OCI-LY7 (cell line): ENCODE measurements at regions not wholly inside any gene's neighbourhood (a gene's known extent, or its start where the extent isn't known, plus 50 kb on each side); places are given as distances from the start of the nearest gene placed in this dataset.
"Not testable (repeated sequence)": the region's sequence is repeated elsewhere in the genome, so short reads cannot be mapped to it uniquely, and the experiment has no call there.

Experiments
- BruUV-seq: library from RNA; stranded (reverse); fragments of 400-500 nt; replicated peaks from 2 replicates; lab custom pipeline; 2021; lab: Mats Ljungman, UMichigan
- CTCF ChIA-PET: fragments of 300-600 bp; sonication (Branson Sonifier 250); formaldehyde crosslinking; loops from one replicate; lab custom pipeline; 2022; ENCODE audit warnings: antibody characterized with exemption; ENCODE audit not compliant: unreplicated experiment; lab: Charles Lee
- POLR2A ChIA-PET: fragments of 300-600 bp; sonication (Branson Sonifier 250); formaldehyde crosslinking; loops from one replicate; lab custom pipeline; 2022; ENCODE audit warnings: antibody characterized with exemption; lab: Charles Lee
- DNase-seq: peaks from one replicate; pipeline ENCODE4 v3.0.0-alpha.2; 2015; ENCODE audit warnings: low spot score
- H2AFZ ChIP-seq: fragments of 200-600 bp; sonication (generic), shearing (Covaris generic); 2 replicates; pipeline ENCODE4 v1.6.1; 2014; ENCODE audit warnings: mild to moderate bottlenecking, antibody characterized with exemption, low read length, moderate library complexity
- H3K27ac ChIP-seq: fragments of 200-600 bp; sonication (generic); 2 replicates; pipeline ENCODE4 v1.5.1; 2014; ENCODE audit warnings: mixed run types, low read depth, mild to moderate bottlenecking, moderate library complexity, low read length, inconsistent platforms; ENCODE audit not compliant: poor library complexity, severe bottlenecking
- H3K36me3 ChIP-seq: fragments of 200-600 bp; sonication (generic); 2 replicates; pipeline ENCODE4 v1.6.1; 2014; ENCODE audit warnings: mild to moderate bottlenecking, antibody characterized with exemption, low read length, moderate library complexity, mixed read lengths; ENCODE audit not compliant: insufficient read depth
- H3K4me1 ChIP-seq: fragments of 200-600 bp; sonication (generic); 2 replicates; pipeline ENCODE4 v1.5.1; 2014; ENCODE audit warnings: mild to moderate bottlenecking, low read length; ENCODE audit not compliant: insufficient read depth, poor library complexity, severe bottlenecking
- H3K4me2 ChIP-seq: fragments of 200-600 bp; sonication (generic); 2 replicates; pipeline ENCODE4 v1.6.1; 2014; ENCODE audit warnings: mild to moderate bottlenecking, low read length
- H3K4me3 ChIP-seq: fragments of 200-600 bp; sonication (generic); 2 replicates; pipeline ENCODE4 v1.5.1; 2014; ENCODE audit warnings: mild to moderate bottlenecking, low read depth, low read length; ENCODE audit not compliant: poor library complexity, severe bottlenecking
- H3K79me2 ChIP-seq: fragments of 200-600 bp; sonication (generic); 2 replicates; pipeline ENCODE4 v1.6.1; 2016; ENCODE audit warnings: low read depth, mild to moderate bottlenecking, low read length, moderate library complexity, mixed read lengths; ENCODE audit not compliant: insufficient read depth
- H3K9me2 ChIP-seq: fragments of 200-600 bp; sonication (generic); 2 replicates; pipeline ENCODE4 v1.6.1; 2016; ENCODE audit warnings: mild to moderate bottlenecking, low read length, mixed read lengths; ENCODE audit not compliant: insufficient read depth
- H3K9me3 ChIP-seq: fragments of 200-600 bp; sonication (generic); 2 replicates; pipeline ENCODE4 v1.6.1; 2014; ENCODE audit warnings: mild to moderate bottlenecking, mixed run types, low read length, mixed read lengths
- H4K20me1 ChIP-seq: fragments of 200-600 bp; sonication (generic); 2 replicates; pipeline ENCODE4 v1.6.1; 2014; ENCODE audit warnings: mild to moderate bottlenecking, antibody characterized with exemption, low read length, moderate library complexity, mixed read lengths; ENCODE audit not compliant: insufficient read depth
- intact Hi-C: fragments of 100-400 bp; cut with micrococcal nuclease; formaldehyde crosslinking; loops from one replicate; pipeline ENCODE4 v1.10.0; 2022; ENCODE audit not compliant: unreplicated experiment

DNA sequence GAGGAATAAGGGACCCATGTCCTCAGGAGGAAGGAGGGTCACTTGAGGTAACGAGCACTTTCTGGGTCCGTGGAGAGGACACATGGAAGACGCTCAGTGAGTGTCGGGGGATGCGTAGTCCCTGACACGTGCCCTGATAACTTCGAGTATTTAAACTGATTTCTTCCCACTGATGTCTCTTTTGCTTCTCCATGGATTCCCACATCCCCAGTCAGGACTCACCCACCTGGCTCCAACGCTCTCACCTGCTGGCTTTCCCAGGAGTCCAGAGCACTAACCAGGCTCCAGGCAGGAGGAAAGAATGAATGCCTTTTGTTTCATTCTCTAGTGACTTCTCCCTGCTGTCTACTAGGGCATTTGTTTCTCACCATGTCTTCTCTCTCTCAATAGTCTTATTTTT lies 81.2 kb upstream of the NBPF11 start:
- BruUV-seq, H3K4me1 ChIP-seq, H3K79me2 ChIP-seq, POLR2A ChIA-PET, H3K4me2 ChIP-seq, H3K36me3 ChIP-seq, H4K20me1 ChIP-seq, CTCF ChIA-PET, intact Hi-C loops, H3K9me2 ChIP-seq, H3K27ac ChIP-seq, H3K4me3 ChIP-seq, DNase-seq, H2AFZ ChIP-seq, H3K9me3 ChIP-seq: not testable (repeated sequence)

DNA sequence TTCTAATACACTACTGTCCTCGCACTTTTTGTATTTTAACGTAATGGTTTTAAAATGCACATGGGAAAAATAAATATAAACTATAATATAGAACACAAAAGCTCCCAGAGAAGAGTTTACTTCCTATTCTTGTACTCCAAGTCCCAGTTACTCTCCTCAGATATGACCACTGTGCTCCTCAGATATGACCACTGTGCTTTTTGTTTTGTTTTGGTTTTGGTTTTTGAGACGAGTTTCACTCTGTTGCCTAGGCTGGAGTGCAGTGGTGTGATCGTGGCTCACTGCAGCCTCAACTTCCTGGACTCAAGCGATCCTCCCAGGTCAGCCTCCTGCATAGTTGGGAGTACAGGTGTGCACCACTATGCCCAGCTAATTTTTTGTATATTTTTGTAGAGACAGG lies 76.8 kb upstream of the NBPF11 start:
- intact Hi-C loops, H3K4me2 ChIP-seq, H3K9me2 ChIP-seq, H3K79me2 ChIP-seq, H3K4me1 ChIP-seq, H2AFZ ChIP-seq, H3K27ac ChIP-seq, H3K9me3 ChIP-seq, H3K4me3 ChIP-seq, H3K36me3 ChIP-seq, CTCF ChIA-PET, DNase-seq, POLR2A ChIA-PET, H4K20me1 ChIP-seq, BruUV-seq: not testable (repeated sequence)

DNA sequence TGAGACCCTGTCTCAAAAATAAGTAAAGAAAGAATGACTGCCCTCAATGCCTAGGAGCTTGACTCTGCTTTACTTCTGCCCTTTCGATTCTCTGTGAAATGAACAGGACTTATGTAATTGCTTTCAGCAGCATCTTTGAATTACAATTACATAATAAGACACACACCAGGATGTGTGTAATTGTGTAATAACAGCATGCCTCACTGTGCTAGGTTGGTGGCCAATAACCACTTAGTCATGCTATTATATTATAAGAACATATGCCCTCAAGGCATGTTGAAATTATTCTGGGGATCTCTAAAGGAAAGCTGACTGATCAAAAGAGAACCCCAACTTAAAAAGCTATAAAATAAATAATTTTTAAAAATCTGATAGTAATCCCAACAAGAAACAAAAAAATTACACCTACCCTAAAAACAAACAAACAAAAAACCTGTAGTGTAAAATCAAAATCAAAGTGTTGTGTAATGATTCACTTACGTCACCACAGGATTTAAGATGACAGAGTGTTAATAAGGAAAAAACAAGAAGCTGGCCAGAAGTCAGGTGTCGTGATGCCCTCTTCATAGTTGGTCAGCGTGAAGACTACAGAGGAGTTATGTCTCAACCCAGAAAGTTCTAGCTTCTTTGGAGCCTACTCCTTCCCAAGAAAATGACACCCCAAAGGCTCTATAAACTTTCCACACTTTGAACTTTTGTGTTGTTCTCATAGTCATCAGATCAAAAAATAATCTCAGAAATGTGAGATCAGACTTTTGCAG lies 70.5 kb upstream of the NBPF11 start:
- H3K4me2 ChIP-seq, H3K4me3 ChIP-seq, H3K36me3 ChIP-seq, H3K4me1 ChIP-seq, H3K9me2 ChIP-seq, DNase-seq, H2AFZ ChIP-seq, POLR2A ChIA-PET, intact Hi-C loops, CTCF ChIA-PET, BruUV-seq, H4K20me1 ChIP-seq, H3K9me3 ChIP-seq, H3K79me2 ChIP-seq, H3K27ac ChIP-seq: not testable (repeated sequence)

DNA sequence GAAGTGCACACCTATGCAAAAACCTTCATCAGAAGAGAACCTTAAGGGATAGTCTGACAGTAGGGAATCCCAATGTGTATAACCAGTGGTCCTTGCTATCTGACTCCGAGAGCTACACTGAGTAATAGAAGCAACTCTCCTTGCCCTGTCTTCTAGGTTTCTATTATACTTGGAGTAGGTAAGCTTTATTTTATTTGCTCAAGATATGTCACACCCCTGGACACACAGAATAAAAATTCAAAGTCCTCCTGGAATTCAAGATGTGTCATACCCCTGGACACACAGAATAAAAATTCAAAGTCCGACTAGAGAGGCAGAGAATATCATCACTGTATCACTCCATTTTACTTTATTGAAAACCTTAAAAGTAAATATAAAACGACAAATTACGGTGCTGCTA lies 69.5 kb upstream of the NBPF11 start:
- H3K27ac ChIP-seq, H3K4me1 ChIP-seq, H3K4me3 ChIP-seq, H3K36me3 ChIP-seq, CTCF ChIA-PET, H2AFZ ChIP-seq, H4K20me1 ChIP-seq, DNase-seq, BruUV-seq, intact Hi-C loops, H3K79me2 ChIP-seq, H3K4me2 ChIP-seq, H3K9me3 ChIP-seq, H3K9me2 ChIP-seq, POLR2A ChIA-PET: not testable (repeated sequence)

DNA sequence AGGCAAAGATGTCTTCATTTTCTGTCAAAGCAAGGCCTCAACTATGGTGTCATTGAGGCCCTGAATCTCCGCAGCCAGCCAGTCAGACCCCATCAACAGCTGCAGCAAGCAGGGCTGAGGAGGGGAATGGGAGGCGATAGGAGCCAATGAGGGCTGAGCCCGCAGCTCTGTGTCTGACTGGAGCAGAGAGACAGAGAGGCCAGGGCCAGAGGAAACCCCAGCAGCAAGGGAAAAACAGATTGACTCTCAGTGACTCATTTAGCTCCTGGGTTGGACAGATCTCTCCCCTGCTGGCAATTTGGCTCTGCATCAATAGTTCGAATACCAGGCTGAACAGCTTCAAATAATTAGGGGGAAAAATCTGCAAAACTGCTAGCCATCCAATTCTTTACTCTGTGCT lies 67.1 kb upstream of the NBPF11 start:
- H3K27ac ChIP-seq, H3K4me1 ChIP-seq, BruUV-seq, H3K79me2 ChIP-seq, H3K9me3 ChIP-seq, POLR2A ChIA-PET, H4K20me1 ChIP-seq, H3K36me3 ChIP-seq, intact Hi-C loops, DNase-seq, H3K9me2 ChIP-seq, CTCF ChIA-PET, H3K4me2 ChIP-seq, H2AFZ ChIP-seq, H3K4me3 ChIP-seq: not testable (repeated sequence)

DNA sequence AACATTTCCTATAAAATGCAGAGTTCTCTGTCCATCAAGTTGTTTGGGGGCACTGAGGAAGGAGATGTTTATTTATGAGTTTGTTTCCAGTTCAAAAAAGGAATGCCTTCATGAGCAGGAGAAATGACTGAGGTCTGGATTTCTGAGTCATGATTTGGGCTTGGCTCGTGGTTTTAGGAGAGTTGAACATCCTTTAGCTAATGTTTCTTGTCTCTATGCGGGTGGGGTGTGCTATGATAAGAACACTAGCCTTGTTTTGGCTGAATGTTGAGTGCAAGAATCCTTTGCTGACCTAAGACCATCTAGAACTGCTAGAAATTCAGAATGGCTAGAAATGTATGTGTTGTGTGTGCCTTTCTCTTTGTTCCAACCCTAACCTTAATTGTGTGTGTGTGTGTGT lies 59.1 kb upstream of the NBPF11 start:
- H3K79me2 ChIP-seq, BruUV-seq, CTCF ChIA-PET, DNase-seq, POLR2A ChIA-PET, H3K4me3 ChIP-seq, H4K20me1 ChIP-seq, intact Hi-C loops, H3K9me2 ChIP-seq, H3K4me1 ChIP-seq, H3K36me3 ChIP-seq, H3K9me3 ChIP-seq, H3K4me2 ChIP-seq, H3K27ac ChIP-seq, H2AFZ ChIP-seq: not testable (repeated sequence)
